GM12891 (cell line): ENCODE measurements at regions not wholly inside any gene's neighbourhood (a gene's known extent, or its start where the extent isn't known, plus 50 kb on each side); places are given as distances from the start of the nearest gene placed in this dataset.
"Not testable (repeated sequence)": the region's sequence is repeated elsewhere in the genome, so short reads cannot be mapped to it uniquely, and the experiment has no call there.

Experiments used
- DNase-seq: peaks from one replicate; pipeline ENCODE4 v3.0.0; 2011; ENCODE audit warnings: low spot score; ENCODE audit not compliant: insufficient read length
- FAIRE-seq: peaks from 2 replicates; lab custom pipeline; 2011; peaks lifted over from hg19 to GRCh38; lab: Jason Lieb, UNC
- PAX5 ChIP-seq: IDR thresholded peaks from 2 replicates; pipeline ENCODE4 v1.6.1; 2011; ENCODE audit warnings: low read length, moderate library complexity, mild to moderate bottlenecking; ENCODE audit not compliant: insufficient read depth, severe bottlenecking
- POLR2A ChIP-seq: IDR thresholded peaks from 2 replicates; pipeline ENCODE4 v1.6.1; 2011; ENCODE audit warnings: low read depth, low read length, control low read depth
- POLR2AphosphoS5 ChIP-seq: IDR thresholded peaks from 2 replicates; pipeline ENCODE4 v1.6.1; 2011; ENCODE audit warnings: low read depth, low read length, control low read depth
- POU2F2 ChIP-seq: IDR thresholded peaks from 2 replicates; pipeline ENCODE4 v1.6.1; 2011; ENCODE audit warnings: low read depth, mild to moderate bottlenecking, control low read depth, low read length, moderate library complexity
- SPI1 ChIP-seq: IDR thresholded peaks from 2 replicates; pipeline ENCODE4 v1.6.1; 2011; ENCODE audit warnings: low read depth, low read length, control low read depth
- TAF1 ChIP-seq: IDR thresholded peaks from 2 replicates; pipeline ENCODE4 v1.6.1; 2011; ENCODE audit warnings: low read depth, low read length, control low read depth

DNA sequence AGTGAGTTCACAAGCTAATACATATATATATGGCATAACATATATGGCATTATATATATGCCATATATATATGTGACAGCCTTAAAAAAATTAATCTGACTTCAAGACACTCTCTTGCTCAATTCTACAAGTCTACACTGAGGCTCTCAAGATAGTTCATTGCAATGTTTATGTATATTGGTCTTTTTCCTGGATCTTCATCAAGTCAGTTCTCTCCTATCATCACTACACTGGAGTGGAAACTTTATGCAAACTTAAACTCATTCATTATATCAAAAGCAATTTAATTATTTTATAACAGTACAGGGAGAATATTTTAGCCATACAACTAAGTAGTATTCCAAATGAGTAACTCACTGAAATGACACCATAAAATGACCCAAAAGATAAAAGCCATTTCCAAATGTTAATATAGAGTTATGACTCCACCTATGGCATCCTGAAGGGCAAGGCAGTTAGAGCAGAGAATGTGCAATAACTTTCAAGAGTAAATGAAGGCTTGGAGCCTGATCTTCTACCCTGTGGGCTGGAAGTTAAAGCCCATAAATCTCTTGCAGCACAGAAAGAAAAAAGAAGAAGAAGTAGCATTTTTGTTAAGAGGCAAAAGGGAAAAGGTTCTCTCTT, 176.3 kb upstream of the SLIT2 start:
- FAIRE-seq = no peak
- DNase-seq = no peak
- no peak for TF ChIP-seq TAF1
- TF ChIP-seq PAX5 = no peak
- no peak for TF ChIP-seq POLR2AphosphoS5
- no peak for TF ChIP-seq POU2F2
- no peak for TF ChIP-seq POLR2A
- TF ChIP-seq SPI1 = no peak

DNA sequence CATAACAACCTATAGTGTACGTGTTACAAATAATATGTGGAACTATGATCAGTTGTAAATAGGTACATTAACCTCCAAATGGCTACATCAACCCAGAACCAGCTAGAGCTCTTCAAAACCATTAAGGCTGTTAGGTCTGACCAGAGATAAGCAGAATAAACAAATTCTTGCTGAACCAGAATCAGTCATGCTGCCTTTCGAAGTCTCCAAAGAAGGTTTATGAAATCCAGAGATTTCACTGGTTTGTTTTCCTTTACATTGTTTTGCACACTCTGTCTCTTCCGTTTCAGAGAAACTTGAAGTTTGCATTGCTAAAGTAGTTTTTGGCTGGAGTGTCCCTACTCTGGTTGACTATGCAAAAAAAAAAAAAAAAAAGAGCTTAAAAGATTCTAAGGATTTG, 177.3 kb upstream of the SLIT2 start:
- no peak for FAIRE-seq
- TF ChIP-seq PAX5 (no peak), TAF1 (no peak), POLR2A (no peak), SPI1 (no peak), POU2F2 (no peak), POLR2AphosphoS5 (no peak)
- no peak for DNase-seq

DNA sequence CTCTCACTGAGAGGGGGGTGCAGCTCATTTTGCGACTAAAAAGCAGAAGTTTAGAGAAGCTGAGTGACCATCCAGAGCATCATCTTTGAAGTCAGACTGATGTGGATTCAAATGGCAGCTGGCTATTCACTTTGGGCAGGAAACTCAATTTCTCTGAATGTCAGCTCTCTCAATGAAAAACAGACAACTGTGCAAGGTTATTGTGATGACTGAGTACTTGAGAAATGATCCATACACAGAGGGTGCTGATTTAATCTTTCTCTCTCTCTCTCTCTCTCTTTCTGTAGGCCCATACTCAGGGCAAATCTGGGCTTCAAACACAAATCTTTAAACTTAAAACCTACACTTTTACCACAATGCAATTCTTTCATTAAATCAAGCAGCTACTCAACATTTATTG, 185.8 kb upstream of the SLIT2 start:
- DNase-seq (no peak), FAIRE-seq (no peak)
- TF ChIP-seq POLR2AphosphoS5 (no peak), POLR2A (no peak), POU2F2 (no peak), TAF1 (no peak), SPI1 (no peak), PAX5 (no peak)

DNA sequence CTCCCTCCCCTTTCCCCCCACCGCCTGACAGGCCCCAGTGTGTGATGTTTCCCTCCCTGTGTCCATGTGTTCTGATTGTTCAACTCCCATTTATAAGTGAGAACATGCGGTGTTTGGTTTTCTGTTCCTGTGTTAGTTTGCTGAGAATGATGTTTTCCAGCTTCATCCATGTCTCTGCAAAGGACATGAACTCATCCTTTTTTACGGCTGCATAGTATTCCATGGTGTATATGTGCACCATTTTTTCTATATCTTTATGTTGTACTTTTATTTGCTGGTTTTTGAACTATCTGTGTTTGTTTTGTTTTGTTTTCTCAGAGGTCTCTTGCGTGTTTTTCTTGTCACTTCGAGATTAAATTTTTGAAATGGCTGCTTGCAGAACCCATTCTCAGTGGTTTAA, 188.8 kb upstream of the SLIT2 start:
- FAIRE-seq = not testable (repeated sequence)

DNA sequence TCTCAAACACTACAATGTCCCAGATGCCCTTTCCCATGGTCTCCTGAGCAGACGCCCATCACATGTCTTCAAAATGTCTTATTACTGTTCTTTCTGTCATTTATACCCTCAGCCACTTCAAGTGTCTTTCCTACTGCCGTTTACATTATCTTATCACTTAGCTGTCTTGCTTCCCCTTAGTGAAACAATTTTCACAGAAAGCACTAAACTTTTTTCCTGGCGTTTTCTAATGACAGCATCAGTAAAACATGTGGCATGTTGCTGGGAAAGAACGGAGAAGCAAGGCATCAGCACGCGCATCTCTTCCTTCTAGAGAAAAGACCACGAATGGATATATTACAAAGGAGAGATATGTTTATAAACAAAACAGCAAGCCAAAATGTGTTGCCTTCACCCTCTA, 189.7 kb upstream of the SLIT2 start:
- DNase-seq (no peak), FAIRE-seq (no peak)
- no peak for TF ChIP-seq POLR2A
- TF ChIP-seq PAX5 = no peak
- TF ChIP-seq POLR2AphosphoS5 = no peak
- no peak for TF ChIP-seq TAF1
- no peak for TF ChIP-seq SPI1

More for the DNA sequence above, 188.8 kb upstream of the SLIT2 start:
- not testable (repeated sequence) for DNase-seq

DNA sequence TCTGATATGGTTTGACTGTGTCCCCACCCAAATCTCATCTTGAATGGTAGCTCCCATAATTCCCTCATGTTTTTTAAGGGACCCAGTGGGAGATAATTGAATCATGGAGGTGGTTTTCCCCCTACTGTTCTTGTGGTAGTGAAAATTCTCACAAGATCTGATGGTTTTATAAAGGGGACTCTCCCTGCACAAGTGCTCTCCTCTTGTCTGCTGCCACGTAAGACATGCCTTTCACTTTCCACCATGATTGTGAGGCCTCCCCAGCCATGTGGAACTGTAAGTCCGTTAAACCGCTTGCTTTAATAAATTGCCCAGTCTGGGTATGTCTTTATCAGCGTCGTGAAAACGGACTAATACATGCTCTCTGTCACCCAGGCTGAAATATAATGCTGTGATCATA, 200.9 kb upstream of the SLIT2 start:
- FAIRE-seq (no peak), DNase-seq (no peak)
- TF ChIP-seq SPI1 (no peak), POLR2A (no peak), TAF1 (no peak)

DNA sequence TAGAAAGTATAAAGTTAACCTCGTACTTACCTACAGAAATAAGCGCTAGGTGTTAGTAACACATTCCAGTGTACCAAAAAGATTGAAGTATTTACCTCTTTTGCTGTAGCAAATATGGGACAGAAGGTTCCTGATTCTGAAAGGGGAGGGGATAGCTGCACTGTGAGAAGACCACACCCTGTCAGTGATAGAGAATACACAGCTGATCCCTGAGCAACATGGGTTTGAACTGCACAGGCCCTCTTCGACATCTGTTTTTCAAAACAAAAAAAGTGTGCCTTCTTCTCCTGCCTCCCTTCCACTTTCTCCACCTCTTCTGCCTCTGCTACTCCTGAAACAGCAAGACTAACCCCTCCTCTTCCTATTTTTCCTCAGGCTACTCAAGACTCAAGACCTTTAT, 201.8 kb upstream of the SLIT2 start:
- no peak for TF ChIP-seq SPI1
- no peak for TF ChIP-seq POLR2A
- no peak for TF ChIP-seq TAF1
- TF ChIP-seq PAX5 = no peak
- no peak for TF ChIP-seq POU2F2
- TF ChIP-seq POLR2AphosphoS5 = no peak
- no peak for DNase-seq
- FAIRE-seq = no peak

DNA sequence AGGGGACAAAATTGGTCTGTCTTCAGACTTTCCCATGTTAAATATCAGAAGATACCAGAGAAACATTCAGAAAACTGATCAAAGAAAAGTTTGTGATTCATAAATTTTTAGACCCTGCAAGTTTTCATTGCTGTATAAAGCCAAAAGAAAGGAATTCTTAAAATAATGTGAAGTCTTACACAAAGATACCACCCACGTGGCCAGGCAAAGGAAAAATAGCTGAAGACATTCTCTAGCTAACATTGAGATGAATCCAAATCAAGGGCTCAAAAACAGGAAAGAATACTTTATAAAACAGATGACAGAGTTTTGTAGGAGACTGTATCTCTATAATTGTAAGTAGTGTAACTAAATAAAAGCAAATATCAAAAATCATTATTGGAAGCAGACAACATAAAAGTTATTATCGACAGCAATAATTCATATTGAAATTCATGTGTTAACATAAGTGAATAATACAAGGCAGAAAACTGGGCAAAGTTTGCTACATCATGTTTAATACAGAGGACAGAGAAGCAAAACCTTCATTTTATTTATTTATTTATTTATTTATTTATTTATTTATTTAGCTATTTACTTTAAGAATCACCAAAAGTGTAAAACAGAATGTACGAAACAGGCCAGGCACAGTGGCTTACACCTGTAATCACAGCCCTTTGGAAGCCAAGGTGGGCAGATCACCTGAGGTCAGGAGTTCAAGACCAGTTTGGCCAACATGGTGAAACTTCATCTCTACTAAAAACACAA, 204.6 kb upstream of the SLIT2 start:
- DNase-seq (no peak), FAIRE-seq (no peak)
- TF ChIP-seq TAF1 (no peak), POLR2AphosphoS5 (no peak), POLR2A (no peak), SPI1 (no peak), PAX5 (no peak), POU2F2 (no peak)

DNA sequence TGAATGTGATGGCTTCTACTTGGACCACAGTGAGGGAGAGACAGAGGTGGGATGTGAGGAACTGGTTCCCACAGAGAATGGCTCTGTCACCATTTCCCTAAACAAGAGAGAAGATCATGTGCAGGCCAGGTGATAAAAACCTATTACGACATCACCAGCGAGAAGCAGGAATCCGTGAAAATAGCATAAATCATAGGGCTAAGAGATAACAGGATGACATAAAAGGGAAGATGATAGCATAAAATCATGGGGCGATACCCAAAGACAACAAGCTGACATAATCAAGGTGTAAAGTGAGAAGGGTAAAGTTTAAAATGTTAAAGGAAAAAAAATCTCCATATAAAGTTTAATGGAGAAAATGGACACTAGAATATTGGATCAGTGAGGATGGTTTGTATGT, 205.5 kb upstream of the SLIT2 start:
- FAIRE-seq (no peak), DNase-seq (no peak)
- TF ChIP-seq POU2F2 (no peak), POLR2AphosphoS5 (no peak), SPI1 (no peak), PAX5 (no peak), POLR2A (no peak), TAF1 (no peak)

DNA sequence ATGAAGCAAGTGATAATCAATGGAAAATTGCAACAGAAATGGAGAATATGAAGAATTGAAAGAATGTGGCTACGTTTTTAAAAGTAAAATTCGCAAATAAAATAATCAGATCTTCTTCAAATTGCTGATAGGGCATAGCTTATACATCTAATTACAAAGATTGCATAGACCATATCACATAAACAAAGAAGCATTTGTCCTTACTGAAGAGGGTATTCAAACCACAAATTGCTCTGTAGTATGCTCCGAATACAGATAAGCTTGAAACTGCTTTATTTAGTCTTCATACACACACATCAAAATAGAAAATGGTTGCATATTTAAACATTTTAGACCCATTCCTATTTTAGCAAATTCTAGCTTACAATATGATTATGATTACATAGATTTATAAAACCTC, 206.7 kb upstream of the SLIT2 start:
- FAIRE-seq (no peak), DNase-seq (no peak)
- TF ChIP-seq SPI1 (no peak), POU2F2 (no peak), POLR2A (no peak), POLR2AphosphoS5 (no peak), PAX5 (no peak), TAF1 (no peak)

DNA sequence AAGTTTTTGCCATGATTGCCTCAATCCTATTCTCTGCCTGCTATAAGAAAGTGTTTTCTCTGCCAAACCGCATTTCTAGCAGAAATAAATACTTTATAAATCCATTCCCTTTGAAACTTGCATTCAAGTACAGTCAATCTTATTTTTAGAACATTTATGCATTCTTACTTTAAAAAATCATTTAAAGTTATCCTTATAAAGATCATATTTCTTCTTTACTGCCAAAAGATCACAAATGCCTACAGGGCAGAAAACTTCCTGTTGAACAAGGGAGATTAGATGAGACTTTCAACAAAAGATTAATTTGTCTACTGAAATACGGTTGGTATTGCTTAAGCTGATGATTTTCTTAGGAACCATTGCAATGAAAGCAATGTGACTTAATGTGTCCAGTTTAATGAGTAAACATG, 207.2 kb upstream of the SLIT2 start:
- DNase-seq (no peak), FAIRE-seq (no peak)
- TF ChIP-seq POLR2A (no peak), SPI1 (no peak), POLR2AphosphoS5 (no peak), PAX5 (no peak), POU2F2 (no peak), TAF1 (no peak)
